ENCODE measurements at regions not wholly inside any gene's neighbourhood (a gene's known extent, or its start where the extent isn't known, plus 50 kb on each side); places are given as distances from the start of the nearest gene placed in this dataset.

DNA sequence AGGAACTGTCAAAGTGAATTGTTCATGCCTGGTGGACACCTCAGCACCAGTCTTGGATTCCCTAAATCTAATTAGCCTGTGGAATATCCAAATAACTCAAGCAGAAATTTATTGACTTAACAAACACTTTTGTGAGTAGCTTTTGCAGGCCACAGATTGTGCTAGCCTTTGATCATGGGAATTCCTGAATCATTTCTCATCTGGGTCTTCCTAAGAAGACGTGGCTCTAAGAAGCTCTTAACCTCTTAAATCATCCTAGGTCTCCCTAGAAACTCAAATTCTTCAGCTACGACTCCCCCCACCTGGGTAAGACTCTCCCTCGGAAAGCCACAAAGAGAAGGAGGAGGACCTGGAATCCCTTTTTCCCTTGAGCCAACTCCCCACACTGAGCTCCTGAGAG, 53.8 kb upstream of the PSEN2 start:
- no peak for DNase-seq

DNA sequence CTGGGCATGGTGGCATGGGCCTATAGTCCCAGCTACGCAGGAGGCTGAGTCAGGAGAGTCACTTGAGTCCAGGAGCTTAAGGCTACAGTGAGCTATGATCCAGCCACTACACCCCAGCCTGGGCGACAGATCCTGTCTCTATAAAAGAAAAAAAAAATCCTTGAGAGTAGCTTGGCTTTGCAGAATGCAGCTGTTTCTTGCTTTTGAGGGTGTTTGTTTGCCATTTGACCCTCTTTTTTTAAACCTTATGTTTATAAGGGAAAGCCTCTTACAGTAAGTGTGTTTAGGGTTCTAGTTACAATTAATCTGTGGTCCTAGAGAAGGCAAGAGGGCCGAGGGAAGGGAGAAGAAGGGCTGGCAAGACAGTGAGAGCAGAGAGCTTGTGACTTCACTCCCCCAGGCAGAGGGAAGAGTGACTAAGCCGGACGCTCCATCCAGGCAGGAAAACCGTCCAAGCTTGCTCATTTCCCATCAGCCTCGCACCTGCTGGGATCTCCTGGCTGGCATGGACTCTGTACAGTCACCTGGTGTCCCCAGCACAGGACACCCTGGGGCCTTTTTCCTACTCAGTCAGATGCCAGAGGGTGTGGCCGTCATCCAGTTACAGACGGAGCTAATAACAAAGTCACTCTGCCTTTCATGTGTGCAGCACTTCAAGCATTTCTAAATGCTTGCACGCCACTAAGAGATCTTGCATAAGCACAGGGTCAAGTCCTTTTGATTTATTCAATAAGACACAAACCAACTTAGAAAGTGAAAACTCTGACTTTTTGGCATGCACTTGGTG, 55.5 kb upstream of the PSEN2 start:
- DNase-seq = no peak

DNA sequence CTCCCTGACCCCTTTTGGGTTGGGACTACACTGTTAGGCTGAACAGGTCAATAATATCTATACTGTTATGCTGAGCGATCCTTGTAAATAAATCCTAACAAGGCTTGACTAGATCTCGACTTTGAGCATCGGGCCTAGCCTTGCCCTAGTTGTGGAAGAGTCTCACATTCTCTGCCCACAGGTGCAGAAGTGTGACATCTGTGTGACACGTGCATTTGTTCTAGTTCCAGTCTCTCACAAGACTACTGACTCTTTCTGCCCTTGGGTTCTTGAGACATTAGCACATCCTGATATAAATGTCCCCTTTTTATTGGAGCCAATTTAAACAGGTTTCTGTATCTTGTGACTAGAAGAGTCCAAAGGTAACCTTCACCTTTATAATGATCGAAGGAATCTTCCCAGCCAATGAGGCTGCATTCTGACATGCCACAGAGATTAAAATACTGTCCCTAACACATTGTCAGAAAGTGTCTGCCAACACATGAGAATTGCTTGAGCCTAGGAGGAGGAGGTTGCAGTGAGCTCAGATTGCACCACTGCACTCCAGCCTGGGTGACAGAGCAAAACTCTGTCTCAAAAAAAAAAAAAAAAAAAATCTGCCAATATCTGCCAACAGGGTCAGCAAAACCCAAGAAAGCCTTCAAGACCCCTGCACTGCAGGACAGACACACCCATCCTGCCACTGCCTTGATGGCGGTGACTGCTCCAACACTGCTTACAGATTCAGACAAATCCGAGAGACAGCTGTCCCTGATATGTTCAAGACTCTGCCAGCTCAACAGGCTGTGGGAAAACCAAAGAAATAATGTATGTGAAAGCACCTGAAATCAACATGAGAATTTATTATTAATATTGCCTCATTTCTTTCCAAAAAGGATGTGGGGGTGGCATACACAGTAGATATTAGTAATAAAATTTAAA, 56.5 kb upstream of the PSEN2 start:
- no peak for DNase-seq

DNA sequence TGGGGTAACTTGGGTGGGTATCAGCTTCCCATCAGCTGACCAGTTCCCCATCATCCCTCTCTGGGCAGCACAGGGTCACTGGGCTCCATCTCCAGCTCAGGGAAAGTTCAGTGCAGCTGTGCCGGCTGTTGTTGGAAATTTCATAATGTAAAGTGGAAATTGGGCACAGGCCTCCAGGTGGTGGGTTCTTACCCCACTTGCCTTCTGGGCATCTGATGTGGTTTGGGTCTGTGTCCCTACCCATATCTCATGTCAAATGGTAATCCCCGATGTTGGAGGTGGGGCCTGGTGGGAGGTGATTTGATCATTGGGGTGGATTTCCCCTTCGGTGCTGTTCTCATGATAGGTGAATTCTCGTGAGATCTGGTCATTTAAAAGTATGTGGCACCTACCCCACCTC, 59.7 kb upstream of the PSEN2 start:
- DNase-seq = no peak

DNA sequence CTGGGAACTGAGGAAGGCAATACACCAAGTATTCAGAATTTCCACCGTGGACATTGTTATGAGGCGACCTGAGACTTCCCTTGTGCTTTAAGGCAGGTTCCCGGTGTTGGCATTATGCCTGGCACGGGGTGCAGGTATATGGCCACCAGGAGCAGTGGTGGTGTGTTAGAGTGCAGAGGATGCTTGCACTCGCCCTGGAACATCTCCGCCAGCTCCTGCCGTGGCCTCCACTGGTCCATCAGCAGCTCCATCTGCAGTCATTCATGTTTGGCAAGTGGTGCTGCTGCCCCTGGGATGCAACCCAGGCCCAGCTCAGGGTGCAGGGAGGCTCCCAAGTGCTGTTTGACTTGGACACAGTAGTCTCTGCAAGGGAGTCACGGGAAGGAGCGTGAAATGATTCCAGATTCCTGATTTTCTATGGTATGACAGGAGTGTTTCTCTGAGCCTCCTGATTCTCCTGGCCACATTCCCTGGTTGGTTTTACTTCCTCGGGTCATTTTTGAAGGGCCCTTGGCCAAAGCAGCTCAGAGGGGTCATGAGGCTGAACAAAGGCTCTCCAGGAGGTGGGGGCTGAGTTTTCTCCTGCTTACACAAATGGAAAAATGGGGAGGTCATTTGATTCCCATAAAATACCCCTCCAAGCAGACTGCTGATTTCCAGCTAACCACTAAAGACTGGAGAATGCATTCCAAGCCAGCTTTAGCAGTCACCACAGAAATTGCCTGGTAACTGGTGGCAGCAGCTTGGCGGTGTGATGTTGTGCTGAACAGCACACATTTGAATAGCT, 60.4 kb upstream of the PSEN2 start:
- no peak for DNase-seq

DNA sequence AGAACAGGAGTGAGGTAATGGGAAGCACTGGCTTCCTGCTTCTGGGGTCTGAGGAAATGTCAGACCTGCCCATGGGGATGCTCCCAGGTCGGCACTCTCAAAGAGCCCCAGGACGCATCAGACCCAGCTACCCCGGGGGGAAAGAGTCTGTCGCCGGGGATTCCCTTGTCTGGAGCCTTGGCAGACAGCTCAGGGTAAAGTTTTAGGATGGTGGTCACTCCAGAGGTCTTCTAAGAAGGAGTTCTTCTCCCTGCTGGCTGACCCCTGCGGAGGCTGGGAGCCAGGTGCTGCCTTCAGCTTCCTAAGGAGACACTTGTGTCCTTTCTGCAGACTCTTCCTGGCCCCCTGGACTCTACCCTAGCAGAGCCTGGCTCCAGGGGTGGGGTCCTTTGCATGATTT, 61.9 kb upstream of the PSEN2 start:
- no peak for DNase-seq

DNA sequence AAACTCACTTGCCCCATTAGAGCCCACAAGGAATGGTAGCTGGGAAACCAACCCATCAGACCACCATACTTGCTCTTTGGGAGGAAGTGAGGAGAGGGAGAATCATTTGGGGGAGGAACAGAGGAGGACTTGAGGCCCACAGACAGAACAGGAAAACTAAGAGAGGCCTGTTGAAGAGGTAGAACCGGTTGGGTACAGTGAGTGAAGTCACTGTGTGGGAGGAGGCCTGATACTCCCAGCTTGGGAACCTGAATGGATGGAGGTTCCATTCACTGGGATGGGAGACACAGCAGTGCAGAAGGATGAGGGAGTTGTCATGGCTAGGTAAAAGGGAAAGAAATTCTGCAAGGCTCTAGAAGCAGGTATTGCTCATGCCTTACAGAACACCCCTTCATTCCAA, 63.4 kb upstream of the PSEN2 start:
- no peak for DNase-seq

DNA sequence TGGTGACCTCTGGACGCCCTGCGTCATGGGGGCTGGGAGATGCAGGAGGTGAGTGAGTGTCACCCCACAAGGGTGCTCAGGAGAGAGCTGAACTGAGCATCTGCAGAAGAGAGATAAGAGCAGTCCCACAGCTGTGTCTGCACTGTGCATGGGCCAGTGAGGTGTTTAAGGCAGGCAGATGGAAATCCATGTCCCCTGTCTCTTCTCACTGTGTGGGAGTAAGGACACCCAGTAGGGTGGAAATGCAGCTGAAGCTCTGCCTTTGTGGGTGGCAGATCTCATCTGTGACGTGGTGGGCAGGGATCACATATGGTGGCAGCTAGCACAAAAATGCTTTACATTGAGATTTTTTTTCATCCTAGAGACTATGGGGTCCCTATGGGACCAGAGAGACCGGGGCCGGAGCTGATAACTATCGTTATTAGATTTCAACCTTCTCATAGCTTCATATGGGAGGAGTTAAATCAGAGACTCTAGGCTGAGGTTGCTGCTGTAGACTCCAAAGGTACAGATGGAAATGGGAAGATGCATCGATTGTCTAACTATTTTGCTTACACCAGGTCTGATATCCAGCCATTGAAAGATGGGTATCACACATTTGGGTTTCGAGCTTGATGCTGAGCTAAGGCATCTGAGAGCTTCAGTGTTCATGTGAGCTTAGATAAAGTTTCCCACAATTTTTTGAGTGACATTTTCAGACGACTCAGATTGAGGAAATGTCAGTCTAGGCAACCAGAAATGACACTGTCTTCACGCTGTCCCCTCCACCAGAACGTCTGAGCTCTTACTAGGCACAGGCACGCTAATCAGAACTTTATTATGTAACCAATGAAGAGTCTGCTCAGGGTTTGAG, 65.3 kb upstream of the PSEN2 start:
- DNase-seq = no peak

DNA sequence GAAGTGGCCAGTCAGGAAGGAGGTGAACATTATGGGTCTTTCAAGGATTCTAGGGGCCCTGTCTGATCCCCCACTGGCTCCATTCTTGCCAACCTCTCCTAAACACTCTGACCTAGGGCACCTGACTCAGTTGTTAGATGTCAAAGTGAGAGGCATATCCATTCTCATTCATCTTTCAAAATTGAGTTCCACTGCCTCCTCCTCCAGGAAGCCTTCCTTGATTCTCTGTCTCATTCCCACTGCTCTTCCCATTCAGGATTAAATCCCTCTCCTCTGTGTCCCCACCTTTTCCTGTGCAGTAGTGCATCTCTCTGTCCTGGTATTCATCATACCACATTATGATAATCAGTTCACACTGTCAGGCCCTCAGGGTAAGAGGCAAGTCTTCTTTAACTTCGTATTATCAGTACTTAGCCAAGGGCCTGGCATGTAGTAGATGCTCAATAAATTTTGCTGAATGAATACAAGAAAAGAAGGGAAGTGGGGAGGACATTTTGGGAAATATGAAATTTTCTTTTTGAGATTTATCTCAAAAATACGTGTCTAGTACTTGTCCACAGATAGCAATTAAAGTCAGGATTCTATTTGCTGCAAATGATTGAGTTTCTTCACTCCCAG, 61.8 kb upstream of the ITPKB start:
- DNase-seq = no peak

DNA sequence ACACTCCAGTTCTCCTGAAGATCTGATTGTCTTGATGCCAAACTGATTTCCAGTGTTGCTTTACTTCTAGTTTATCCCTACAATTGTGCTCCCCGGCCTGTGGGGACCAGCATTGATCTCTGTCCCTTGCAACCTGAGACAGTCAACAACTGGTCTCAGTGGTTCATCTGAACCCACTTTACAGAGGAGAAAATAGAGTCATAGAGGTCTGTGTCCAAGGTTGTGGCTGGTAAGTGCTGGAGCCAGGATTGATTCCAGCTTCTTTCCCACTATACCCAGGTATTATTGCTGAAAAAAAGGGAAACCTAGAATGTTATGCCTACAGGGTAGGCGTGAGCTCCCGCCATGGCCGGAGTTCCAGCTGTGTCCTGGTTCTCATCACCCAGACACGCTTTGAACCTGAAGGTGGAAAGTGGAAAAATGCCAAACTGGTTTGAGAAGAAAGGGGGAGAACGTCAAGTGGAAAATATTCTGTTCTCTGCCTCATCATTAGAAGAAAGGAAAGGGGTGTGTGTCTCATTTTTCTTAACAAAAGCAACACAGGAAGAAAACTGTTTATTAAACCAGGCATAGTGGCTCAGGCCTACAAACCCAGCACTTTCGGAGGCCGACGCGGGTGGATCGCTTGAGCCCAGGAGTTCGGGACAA, 60.7 kb upstream of the ITPKB start:
- no peak for DNase-seq

DNA sequence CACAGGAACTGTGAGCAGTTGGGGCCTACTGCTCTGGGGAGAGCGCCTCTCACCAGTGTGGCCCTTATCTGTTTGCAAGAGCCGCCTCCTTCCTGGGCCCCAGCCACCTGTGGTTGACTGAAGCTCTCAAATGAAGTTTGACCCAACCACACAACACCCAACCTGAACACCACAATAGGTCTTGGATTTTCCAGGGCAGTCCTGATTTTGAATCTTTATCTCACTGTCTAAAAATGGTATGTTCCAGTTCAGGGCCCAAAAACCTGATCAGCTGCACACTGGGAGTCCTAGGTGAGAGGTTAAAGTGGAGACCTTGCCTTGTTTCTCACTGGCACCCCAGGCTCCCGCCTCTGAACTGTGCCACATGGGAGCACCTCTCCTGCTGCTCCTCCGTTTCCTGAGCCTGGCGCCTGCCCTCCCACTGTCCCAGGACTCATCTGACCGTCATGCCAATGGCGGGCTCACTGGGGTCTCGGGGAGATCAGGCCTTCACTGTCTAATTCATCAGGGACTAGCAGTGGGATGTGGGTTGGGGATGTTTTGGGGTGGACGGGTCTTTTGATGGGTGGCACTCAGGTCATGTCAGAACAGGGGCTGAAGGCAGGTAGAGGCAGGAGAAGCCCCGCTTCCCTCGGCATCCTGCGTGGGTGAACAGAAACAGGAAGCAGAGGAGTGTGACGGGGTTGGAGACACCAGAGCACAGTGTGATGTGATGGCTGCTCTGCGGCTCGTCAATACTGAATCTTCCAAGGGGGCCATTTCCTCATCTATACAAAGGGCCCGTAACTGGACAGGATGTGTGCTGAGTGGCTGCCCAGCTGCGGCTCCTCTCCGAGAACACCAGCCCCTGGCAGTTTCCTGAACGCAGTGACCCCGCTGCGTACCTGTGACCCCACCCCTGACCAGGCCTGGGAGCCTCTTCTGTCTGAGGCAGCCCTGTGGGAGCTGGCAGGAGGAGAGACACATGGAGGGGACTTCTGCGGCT, 59.6 kb upstream of the ITPKB start:
- DNase-seq = peak; percentile 11 to 50 (median 47)

DNA sequence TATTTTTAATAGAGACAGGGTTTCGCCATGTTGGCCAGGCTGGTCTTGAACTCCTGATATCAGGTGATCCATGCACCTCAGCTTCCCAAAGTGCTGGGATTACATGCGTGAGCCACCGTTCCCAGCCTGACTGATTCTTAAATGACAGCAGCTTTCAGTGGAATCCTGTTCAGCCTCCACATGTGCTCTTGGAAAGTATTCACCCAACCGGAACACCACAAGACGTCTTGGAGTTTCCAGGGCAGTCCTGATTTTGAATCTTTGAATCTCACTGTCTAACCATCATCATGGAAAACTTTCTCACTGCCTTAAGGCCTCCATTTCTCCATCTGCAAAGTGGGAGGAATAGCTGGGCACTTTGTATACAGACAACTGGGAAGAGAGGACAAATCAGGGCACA, 58.1 kb upstream of the ITPKB start:
- DNase-seq = no peak

DNA sequence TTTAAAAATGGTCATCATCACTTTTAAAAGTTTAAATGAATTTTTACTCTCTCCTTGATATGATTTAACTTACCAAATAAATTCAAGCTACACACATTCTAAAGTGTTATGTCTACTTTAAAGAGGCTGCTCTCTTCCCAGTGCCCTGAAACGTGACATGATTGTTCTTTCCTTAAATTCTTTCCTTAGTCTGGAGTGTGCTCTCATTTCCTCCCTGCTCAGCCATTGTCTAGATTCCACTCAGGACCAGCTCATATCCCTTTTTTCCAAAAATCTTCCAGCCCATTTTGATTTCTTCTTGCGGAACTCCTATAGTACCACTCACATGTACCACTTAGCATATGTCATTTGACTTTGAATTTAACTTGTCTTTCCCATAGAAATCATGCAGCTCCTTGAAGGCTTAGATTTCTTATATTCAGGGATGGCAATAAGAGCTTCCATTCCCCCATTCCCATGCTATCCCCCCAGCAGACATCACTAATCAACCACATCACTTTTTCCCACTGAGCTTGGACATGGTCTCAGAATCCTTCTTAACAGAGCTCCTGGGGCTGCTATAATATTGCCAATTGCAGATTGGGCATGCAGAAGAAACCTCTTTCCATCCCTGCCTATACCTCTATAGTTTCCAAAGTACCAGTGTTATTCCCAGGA, 54.7 kb upstream of the ITPKB start:
- no peak for DNase-seq

DNA sequence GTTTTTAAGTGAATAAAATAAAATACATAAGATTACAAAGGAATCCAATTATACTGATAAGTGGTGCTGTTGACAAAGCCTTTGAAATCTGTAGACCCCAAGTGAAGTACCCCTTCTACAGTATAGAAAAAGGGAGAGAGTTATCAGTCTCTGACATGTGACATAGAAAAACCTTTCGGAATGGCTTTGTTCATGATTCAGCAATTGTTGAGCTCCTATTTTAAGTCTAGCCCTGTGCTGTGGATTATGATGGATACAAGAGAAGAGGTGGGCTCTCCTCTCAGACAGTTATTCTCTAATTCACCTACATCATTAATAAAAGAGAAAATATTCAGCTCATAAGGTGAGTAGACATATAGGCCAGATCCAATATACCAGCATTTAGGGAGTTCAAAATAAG, 53.3 kb upstream of the ITPKB start:
- no peak for DNase-seq

DNA sequence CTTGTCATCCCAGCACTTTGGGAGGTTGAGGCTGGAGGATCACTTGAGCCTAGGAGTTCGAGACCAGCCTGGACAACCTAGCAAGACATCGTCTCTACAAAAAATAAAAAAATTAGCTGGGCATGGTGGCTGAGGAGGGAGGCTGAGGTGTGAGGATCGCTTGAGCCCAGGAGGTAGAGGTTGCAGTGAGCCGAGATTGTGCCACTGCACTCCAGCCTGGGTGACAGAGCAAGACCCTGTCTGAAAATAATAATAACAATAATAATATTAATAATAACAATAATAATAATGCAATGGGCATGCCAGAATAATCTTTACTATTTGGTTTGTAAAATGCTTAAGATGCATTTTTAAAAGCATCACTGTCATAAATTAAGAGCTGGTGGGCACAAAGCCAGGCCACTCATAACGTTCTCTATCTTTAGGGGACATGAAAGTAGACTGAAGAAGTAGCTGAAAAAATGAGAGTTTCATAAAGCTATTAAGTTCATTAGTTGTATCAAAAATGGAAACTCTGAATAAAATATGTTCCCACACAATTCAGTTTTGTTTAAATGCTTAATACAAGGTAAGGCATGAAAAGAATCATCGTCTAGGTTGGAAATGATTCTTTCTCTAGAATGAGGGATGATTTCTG, 51.6 kb upstream of the ITPKB start:
- DNase-seq = no peak

DNA sequence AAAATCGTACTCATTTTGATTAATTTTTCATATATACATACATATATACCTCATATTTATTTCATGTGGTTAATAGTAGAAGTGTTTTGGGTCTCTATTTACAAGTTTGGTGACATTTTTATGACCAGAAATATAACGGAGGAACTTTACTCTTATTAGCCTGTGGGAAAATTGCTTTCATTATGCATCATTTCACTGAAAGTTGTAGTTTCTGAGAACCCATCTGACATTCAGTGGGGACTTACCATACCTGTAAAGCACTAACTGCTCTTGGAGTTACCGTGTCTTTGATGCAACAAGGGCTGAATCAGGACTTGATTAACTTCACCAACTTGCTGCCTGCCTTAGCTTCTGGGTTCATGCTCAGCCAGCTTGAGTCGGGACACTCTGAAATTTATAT, 49.9 kb upstream of the ITPKB start:
- no peak for DNase-seq

Data from suppressor macrophage (primary cell).